Smooth muscle cell (in vitro differentiated cells): ENCODE measurements at regions not wholly inside any gene's neighbourhood (a gene's known extent, or its start where the extent isn't known, plus 50 kb on each side); places are given as distances from the start of the nearest gene placed in this dataset.

ENCODE experiments used
- DNase-seq: peaks from one replicate; lab custom pipeline; 2025; ENCODE audit not compliant: unreplicated experiment; lab: John Stamatoyannopoulos, UW
- H2AFZ ChIP-seq: fragments of 200-600 bp; sonication (generic); 2 replicates; pipeline ENCODE4 v1.6.0; 2016; ENCODE audit warnings: antibody characterized with exemption, low read depth, mild to moderate bottlenecking
- H3F3A ChIP-seq: fragments of 200-600 bp; sonication (generic); 2 replicates; pipeline ENCODE4 v1.6.0; 2017; ENCODE audit warnings: antibody characterized with exemption, low read depth
- H3K27ac ChIP-seq: fragments of 200-600 bp; sonication (generic); 2 replicates; pipeline ENCODE4 v1.5.1; 2016; ENCODE audit warnings: low read depth, mild to moderate bottlenecking
- H3K27me3 ChIP-seq: fragments of 200-600 bp; sonication (generic); 2 replicates; pipeline ENCODE4 v1.6.1; 2016; ENCODE audit warnings: low read depth, mild to moderate bottlenecking
- H3K36me3 ChIP-seq: fragments of 200-600 bp; sonication (generic); 2 replicates; pipeline ENCODE4 v1.5.1; 2016; ENCODE audit warnings: low read depth
- H3K4me1 ChIP-seq: fragments of 200-600 bp; sonication (generic); 2 replicates; pipeline ENCODE4 v1.5.1; 2016; ENCODE audit warnings: low read depth
- H3K4me2 ChIP-seq: fragments of 200-600 bp; sonication (generic); 2 replicates; pipeline ENCODE4 v1.6.0; 2016; ENCODE audit warnings: mild to moderate bottlenecking
- H3K4me3 ChIP-seq: fragments of 200-600 bp; sonication (generic); 2 replicates; pipeline ENCODE4 v1.5.1; 2016; ENCODE audit warnings: mild to moderate bottlenecking
- H3K79me2 ChIP-seq: fragments of 200-600 bp; sonication (generic); 2 replicates; pipeline ENCODE4 v1.6.0; 2016; ENCODE audit warnings: low read depth, mild to moderate bottlenecking
- H3K9ac ChIP-seq: fragments of 200-600 bp; sonication (generic); 2 replicates; pipeline ENCODE4 v1.6.0; 2016; ENCODE audit warnings: low read depth
- H3K9me3 ChIP-seq: fragments of 200-600 bp; sonication (generic); replicated peaks from 2 replicates; pipeline ENCODE4 v1.5.1; 2016; ENCODE audit warnings: low read depth
- H4K20me1 ChIP-seq: fragments of 200-600 bp; sonication (generic); 2 replicates; pipeline ENCODE4 v1.6.0; 2016; ENCODE audit warnings: low read depth
- CTCF ChIP-seq: fragments of 200-600 bp; sonication (generic); IDR thresholded peaks from 2 replicates; pipeline ENCODE4 v1.5.1; 2017; ENCODE audit warnings: borderline replicate concordance, mild to moderate bottlenecking, antibody characterized with exemption; ENCODE audit not compliant: insufficient read depth, poor library complexity, severe bottlenecking
- WGBS: methylation state at CpG from one replicate; pipeline ENCODE4 v1.1.7; 2016; ENCODE audit warnings: low lambda C conversion rate; 5-methylcytosine and 5-hydroxymethylcytosine counted together

- Histone ChIP-seq H3K4me2 (no peak overlapping the region), H3K27me3 (no peaks in the 10 kb centered on the region), H3K9me3 (no peaks in the 10 kb centered on the region), H3F3A (no peaks in the 10 kb centered on the region), H2AFZ (peak overlapping the region; percentile 20), H3K79me2 (no peaks in the 10 kb centered on the region), H3K4me3 (no peak overlapping the region), H3K9ac (no peak overlapping the region), H3K4me1 (no peaks in the 10 kb centered on the region), H3K36me3 (no peaks in the 10 kb centered on the region), H3K27ac (no peak overlapping the region), H4K20me1 (no peaks in the 10 kb centered on the region)
- no peak for TF ChIP-seq CTCF
- WGBS, result 48% methylated on average over 1 of the region's 1 CpG
- DNase-seq, result no peak
These were observed 505.4 kb downstream of the SUCLG1 start for GRCh38 chr2:83953697-83954096.

GRCh38 chr2:83951378-83951947 is 507.6 kb downstream of the SUCLG1 start:
- 90% methylated on average over 4 of the region's 4 CpGs for WGBS
- DNase-seq, result no peak
- no peak for TF ChIP-seq CTCF
- no peak overlapping the region for H3K27ac ChIP-seq
- no peak overlapping the region for H3K4me2 ChIP-seq
- H3K9ac ChIP-seq, result no peak overlapping the region
- no peaks in the 10 kb centered on the region for H3F3A ChIP-seq
- H4K20me1 ChIP-seq, result no peaks in the 10 kb centered on the region
- no peaks in the 10 kb centered on the region for H3K79me2 ChIP-seq
- H3K4me3 ChIP-seq, result no peak overlapping the region
- no peak overlapping the region for H2AFZ ChIP-seq
- no peaks in the 10 kb centered on the region for H3K27me3 ChIP-seq
- H3K9me3 ChIP-seq, result no peaks in the 10 kb centered on the region
- H3K4me1 ChIP-seq, result no peaks in the 10 kb centered on the region
- no peaks in the 10 kb centered on the region for H3K36me3 ChIP-seq

GRCh38 chr2:83949361-83949760 is 509.7 kb downstream of the SUCLG1 start:
- Histone ChIP-seq H3K79me2 (no peaks in the 10 kb centered on the region), H3K36me3 (no peaks in the 10 kb centered on the region), H2AFZ (no peak overlapping the region), H3K4me1 (no peaks in the 10 kb centered on the region), H3K9me3 (no peaks in the 10 kb centered on the region), H4K20me1 (no peaks in the 10 kb centered on the region), H3K4me2 (no peak overlapping the region), H3K4me3 (no peak overlapping the region), H3F3A (no peaks in the 10 kb centered on the region), H3K27me3 (no peaks in the 10 kb centered on the region), H3K9ac (no peak overlapping the region), H3K27ac (no peak overlapping the region)
- DNase-seq, result no peak
- no peak for TF ChIP-seq CTCF
- 74% methylated on average over 1 of the region's 1 CpG for WGBS

DNA sequence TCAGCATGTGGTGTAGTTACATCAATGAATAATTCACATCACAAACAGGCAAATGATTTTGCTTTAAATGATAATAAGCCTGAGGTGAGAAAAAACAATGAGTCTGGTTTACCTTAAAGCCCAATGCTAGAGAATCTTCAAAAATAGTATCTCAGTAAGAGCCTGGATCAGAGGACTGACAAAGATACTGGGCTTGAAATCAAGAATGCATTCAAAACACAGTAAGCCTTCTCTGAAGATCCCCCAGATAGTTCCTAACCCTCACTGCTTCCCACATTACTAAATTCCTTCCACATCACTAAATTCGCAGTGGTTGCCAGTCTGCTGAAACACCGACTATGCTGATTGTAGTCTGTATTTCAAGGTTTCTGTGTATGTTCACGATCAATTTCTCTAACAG is 514.9 kb downstream of the SUCLG1 start:
- no peak overlapping the region for H3K27ac ChIP-seq
- no peak overlapping the region for H3K4me2 ChIP-seq
- TF ChIP-seq CTCF, result no peak
- 50% methylated on average over 3 of the region's 3 CpGs for WGBS
- H3K27me3 ChIP-seq, result no peaks in the 10 kb centered on the region
- H3F3A ChIP-seq, result no peaks in the 10 kb centered on the region
- H4K20me1 ChIP-seq, result no peaks in the 10 kb centered on the region
- H3K79me2 ChIP-seq, result no peaks in the 10 kb centered on the region
- H2AFZ ChIP-seq, result no peak overlapping the region
- H3K4me1 ChIP-seq, result peaks cover 3% of the 10 kb centered on the region
- no peaks in the 10 kb centered on the region for H3K9me3 ChIP-seq
- no peaks in the 10 kb centered on the region for H3K36me3 ChIP-seq
- no peak overlapping the region for H3K4me3 ChIP-seq
- no peak for DNase-seq
- H3K9ac ChIP-seq, result no peak overlapping the region
